ENCODE measurements at regions not wholly inside any gene's neighbourhood (a gene's known extent, or its start where the extent isn't known, plus 50 kb on each side); places are given as distances from the start of the nearest gene placed in this dataset.
A peak's percentile ranks its signal among the peaks of the same experiment; 100 is the strongest.

DNA sequence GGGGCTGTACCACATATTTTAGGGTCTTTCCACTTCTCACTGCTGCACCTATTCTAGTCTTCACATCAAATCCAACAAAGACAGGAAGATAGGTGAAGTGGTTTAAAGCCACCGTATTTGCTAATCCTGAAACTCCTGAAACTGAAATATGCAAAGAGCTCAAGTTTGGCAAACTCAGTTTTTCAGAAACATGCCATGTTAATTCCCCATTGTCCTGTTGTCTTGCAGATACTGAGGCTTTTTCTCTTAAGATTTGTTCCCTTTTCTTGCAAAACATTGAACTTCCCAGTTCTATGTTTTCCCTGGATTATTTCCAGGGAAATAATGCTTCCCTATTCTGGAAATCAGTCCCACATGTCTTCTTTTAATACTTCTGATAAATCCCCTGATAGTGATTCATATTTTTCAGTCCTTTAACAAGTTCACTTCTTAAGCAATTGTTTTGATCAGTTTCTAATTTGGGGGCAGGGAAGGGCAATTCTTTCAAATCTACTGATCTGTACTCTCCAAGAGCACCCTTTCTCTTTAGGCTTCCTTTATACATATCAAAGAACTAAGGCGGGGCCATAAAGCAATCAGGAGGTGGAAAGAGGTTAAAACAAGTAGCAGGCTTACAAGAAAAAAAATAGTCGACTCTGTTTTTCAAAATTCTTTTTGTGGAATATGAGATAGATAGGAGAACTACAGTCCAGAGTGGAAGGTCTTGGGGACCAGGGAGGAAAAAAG is 648.5 kb downstream of the BNC2 start:
- dilution Hi-C loops (cut with MboI; ENCODE audit: extremely low pct_ligation_motif_present, low sequenced_read_pairs) = no loop called here
- H2AFZ ChIP-seq (ENCODE audit: control insufficient read depth, low read length) = no peak overlapping the region

GRCh38 chr9:16223074-16223871 is 647.2 kb downstream of the BNC2 start:
- Histone ChIP-seq H3K9me3 (ENCODE audit: control insufficient read depth, low read depth, low read length) (no peaks in the 10 kb centered on the region), H4K20me1 (ENCODE audit: control insufficient read depth, extremely low read depth, insufficient read depth, low read length) (no peaks in the 10 kb centered on the region), H2AFZ (ENCODE audit: control insufficient read depth, low read length) (no peak overlapping the region), H3K4me2 (ENCODE audit: control insufficient read depth, extremely low read depth, insufficient read depth, low read depth, low read length) (no peak overlapping the region), H3K79me2 (ENCODE audit: control insufficient read depth, insufficient read depth, low read length) (no peaks in the 10 kb centered on the region), H3K4me3 (ENCODE audit: control insufficient read depth in 2 of 3, extremely low read depth in 1 of 3, insufficient read depth in 2 of 3, low read depth in 1 of 3, low read length in 3 of 3) (no peak overlapping the region), H3K27ac (ENCODE audit: control insufficient read depth, insufficient read depth, low read length) (no peak overlapping the region), H3K9me1 (ENCODE audit: control insufficient read depth, extremely low read depth, insufficient read depth, low read length) (no peaks in the 10 kb centered on the region), H3K36me3 (ENCODE audit: control insufficient read depth in 2 of 2, extremely low read depth in 1 of 2, insufficient read depth in 2 of 2, low read length in 2 of 2) (no peaks in the 10 kb centered on the region), H3K4me1 (ENCODE audit: control insufficient read depth, extremely low read depth, insufficient read depth, low read length) (no peaks in the 10 kb centered on the region), H3K9ac (ENCODE audit: control insufficient read depth, extremely low read depth, insufficient read depth, low read length) (no peak overlapping the region), H3K27me3 (ENCODE audit: control insufficient read depth, extremely low read depth, insufficient read depth, low read length) (no peaks in the 10 kb centered on the region)
- TF ChIP-seq EZH2 (IDR thresholded peaks at IDR 0.05; ENCODE audit: low read length) (no peak), CTCF (optimal IDR thresholded peaks at IDR 0.05 in 1 of 3, IDR thresholded peaks at IDR 0.05 in 1 of 3, conservative IDR thresholded peaks at IDR 0.05 in 1 of 3; ENCODE audit: extremely low read depth in 1 of 3, insufficient read depth in 2 of 3, low read length in 3 of 3) (no peak)
- dilution Hi-C loops (cut with MboI; ENCODE audit: extremely low pct_ligation_motif_present, low sequenced_read_pairs) = no loop called here
- DNase-seq (ENCODE audit: low read depth, low spot score) = no peak
- FAIRE-seq = no peak

More for the DNA sequence above, 648.5 kb downstream of the BNC2 start:
- FAIRE-seq (peak; percentile 34), DNase-seq (ENCODE audit: low read depth, low spot score) (no peak)
- Histone ChIP-seq H4K20me1 (ENCODE audit: control insufficient read depth, extremely low read depth, insufficient read depth, low read length) (no peaks in the 10 kb centered on the region), H3K4me3 (ENCODE audit: control insufficient read depth in 2 of 3, extremely low read depth in 1 of 3, insufficient read depth in 2 of 3, low read depth in 1 of 3, low read length in 3 of 3) (no peak overlapping the region), H3K36me3 (ENCODE audit: control insufficient read depth in 2 of 2, extremely low read depth in 1 of 2, insufficient read depth in 2 of 2, low read length in 2 of 2) (no peaks in the 10 kb centered on the region), H3K4me2 (ENCODE audit: control insufficient read depth, extremely low read depth, insufficient read depth, low read depth, low read length) (no peak overlapping the region), H3K9ac (ENCODE audit: control insufficient read depth, extremely low read depth, insufficient read depth, low read length) (no peak overlapping the region), H3K27ac (ENCODE audit: control insufficient read depth, insufficient read depth, low read length) (no peak overlapping the region), H3K27me3 (ENCODE audit: control insufficient read depth, extremely low read depth, insufficient read depth, low read length) (no peaks in the 10 kb centered on the region), H3K9me3 (ENCODE audit: control insufficient read depth, low read depth, low read length) (no peaks in the 10 kb centered on the region), H3K9me1 (ENCODE audit: control insufficient read depth, extremely low read depth, insufficient read depth, low read length) (no peaks in the 10 kb centered on the region), H3K79me2 (ENCODE audit: control insufficient read depth, insufficient read depth, low read length) (no peaks in the 10 kb centered on the region), H3K4me1 (ENCODE audit: control insufficient read depth, extremely low read depth, insufficient read depth, low read length) (no peaks in the 10 kb centered on the region)
- no peak for TF ChIP-seq EZH2 (IDR thresholded peaks at IDR 0.05; ENCODE audit: low read length)
- no peak for TF ChIP-seq CTCF (optimal IDR thresholded peaks at IDR 0.05 in 1 of 3, IDR thresholded peaks at IDR 0.05 in 1 of 3, conservative IDR thresholded peaks at IDR 0.05 in 1 of 3; ENCODE audit: extremely low read depth in 1 of 3, insufficient read depth in 2 of 3, low read length in 3 of 3)
